CD4-positive, alpha-beta T cell (primary cell): ENCODE measurements at regions not wholly inside any gene's neighbourhood (a gene's known extent, or its start where the extent isn't known, plus 50 kb on each side); places are given as distances from the start of the nearest gene placed in this dataset.
"Not testable (repeated sequence)": the region's sequence is repeated elsewhere in the genome, so short reads cannot be mapped to it uniquely, and the experiment has no call there.

Experiments used
- ATAC-seq: fragments of 200-7000 bp; cut with Tn5 transposase; one replicate; pipeline ENCODE4 v1.10.0; 2022; ENCODE audit warnings: mild to moderate bottlenecking; ENCODE audit not compliant: poor library complexity
- CTCF ChIA-PET: fragments of 350-600 bp; sonication (Branson Sonifier 250); formaldehyde crosslinking; loops from one replicate; lab custom pipeline; 2021; ENCODE audit warnings: antibody characterized with exemption, inconsistent platforms; lab: Charles Lee
- POLR2A ChIA-PET: fragments of 350-600 bp; sonication (Branson Sonifier 250); formaldehyde crosslinking; loops from one replicate; lab custom pipeline; 2021; ENCODE audit warnings: antibody characterized with exemption, inconsistent platforms; lab: Charles Lee
- DNase-seq, 14 experiments: peaks; one replicate each; pipeline ENCODE4 v3.0.0-alpha.2; 2013 to 2020; ENCODE audit warnings: mixed read lengths in 2 of 14
- H3K27ac ChIP-seq, 2 donors: one replicate each; pipeline versions ENCODE4 v1.5.1 to v1.7.0; 2013; ENCODE audit warnings: low read length in 2 of 2, low read depth in 1 of 2, mild to moderate bottlenecking in 1 of 2
- H3K27me3 ChIP-seq, 2 experiments: 1 replicate in 1 of 2; 2 replicates in 1 of 2; pipeline versions ENCODE4 v1.6.1 to v1.7.0; 2013; ENCODE audit warnings: low read length in 2 of 2, control low read depth in 1 of 2, mild to moderate bottlenecking in 1 of 2, moderate library complexity in 1 of 2; ENCODE audit not compliant: insufficient read depth in 2 of 2, control insufficient read depth in 1 of 2
- H3K36me3 ChIP-seq: one replicate; pipeline ENCODE4 v1.6.1; 2013; ENCODE audit warnings: low read length, control low read depth; ENCODE audit not compliant: insufficient read depth
- H3K4me1 ChIP-seq: one replicate; pipeline ENCODE4 v1.6.1; 2013; ENCODE audit warnings: low read length, control low read depth; ENCODE audit not compliant: insufficient read depth
- H3K4me3 ChIP-seq: one replicate; pipeline ENCODE4 v1.5.1; 2013; ENCODE audit warnings: mild to moderate bottlenecking, low read length, moderate library complexity
- H3K9me3 ChIP-seq, 2 experiments: 1 replicate in 1 of 2; 2 replicates in 1 of 2; pipeline versions ENCODE4 v1.6.1 to v1.7.0; 2013; ENCODE audit warnings: low read length in 2 of 2, mild to moderate bottlenecking in 2 of 2, control low read depth in 1 of 2, moderate library complexity in 1 of 2; ENCODE audit not compliant: control insufficient read depth in 1 of 2, insufficient read depth in 1 of 2
- H3K27ac Mint-ChIP-seq: one replicate; pipeline ENCODE4 v1.8.0; 2020; ENCODE audit warnings: mixed read lengths
- H3K27me3 Mint-ChIP-seq: one replicate; pipeline ENCODE4 v1.8.0; 2021; ENCODE audit warnings: mixed read lengths
- H3K36me3 Mint-ChIP-seq: one replicate; pipeline ENCODE4 v1.8.0; 2021; ENCODE audit warnings: low read depth, mixed read lengths
- H3K4me1 Mint-ChIP-seq: one replicate; pipeline ENCODE4 v1.8.0; 2021; ENCODE audit warnings: low read depth, mixed read lengths
- H3K4me3 Mint-ChIP-seq: one replicate; pipeline ENCODE4 v1.8.0; 2020; ENCODE audit warnings: mild to moderate bottlenecking, mixed read lengths
- H3K9me3 Mint-ChIP-seq: one replicate; pipeline ENCODE4 v1.8.0; 2020; ENCODE audit warnings: mixed read lengths
- intact Hi-C, 2 experiments: fragments of 100-400 bp; cut with DNase I in 1 of 2; cut with micrococcal nuclease in 1 of 2; formaldehyde crosslinking; loops; one replicate each; pipeline versions ENCODE4 v1.15.1 to v1.9.0; 2023 to 2025; cut with DNase I, micrococcal nuclease
- TF ChIP-seq, protein P1 (sequence below): fragments of 200-600 bp; IDR thresholded peaks from one replicate; pipeline ENCODE4 v1.8.0; 2022; ENCODE audit warnings: antibody characterized with exemption, mild to moderate bottlenecking

- TF ChIP-seq, protein P1, sequence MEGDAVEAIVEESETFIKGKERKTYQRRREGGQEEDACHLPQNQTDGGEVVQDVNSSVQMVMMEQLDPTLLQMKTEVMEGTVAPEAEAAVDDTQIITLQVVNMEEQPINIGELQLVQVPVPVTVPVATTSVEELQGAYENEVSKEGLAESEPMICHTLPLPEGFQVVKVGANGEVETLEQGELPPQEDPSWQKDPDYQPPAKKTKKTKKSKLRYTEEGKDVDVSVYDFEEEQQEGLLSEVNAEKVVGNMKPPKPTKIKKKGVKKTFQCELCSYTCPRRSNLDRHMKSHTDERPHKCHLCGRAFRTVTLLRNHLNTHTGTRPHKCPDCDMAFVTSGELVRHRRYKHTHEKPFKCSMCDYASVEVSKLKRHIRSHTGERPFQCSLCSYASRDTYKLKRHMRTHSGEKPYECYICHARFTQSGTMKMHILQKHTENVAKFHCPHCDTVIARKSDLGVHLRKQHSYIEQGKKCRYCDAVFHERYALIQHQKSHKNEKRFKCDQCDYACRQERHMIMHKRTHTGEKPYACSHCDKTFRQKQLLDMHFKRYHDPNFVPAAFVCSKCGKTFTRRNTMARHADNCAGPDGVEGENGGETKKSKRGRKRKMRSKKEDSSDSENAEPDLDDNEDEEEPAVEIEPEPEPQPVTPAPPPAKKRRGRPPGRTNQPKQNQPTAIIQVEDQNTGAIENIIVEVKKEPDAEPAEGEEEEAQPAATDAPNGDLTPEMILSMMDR, result no peak
- ATAC-seq, result no peak
- no peaks in the 10 kb centered on the region for H3K36me3 Mint-ChIP-seq
Measured at GRCh38 chr10:109769966-109770365, 153.3 kb downstream of the XPNPEP1 start.

DNA sequence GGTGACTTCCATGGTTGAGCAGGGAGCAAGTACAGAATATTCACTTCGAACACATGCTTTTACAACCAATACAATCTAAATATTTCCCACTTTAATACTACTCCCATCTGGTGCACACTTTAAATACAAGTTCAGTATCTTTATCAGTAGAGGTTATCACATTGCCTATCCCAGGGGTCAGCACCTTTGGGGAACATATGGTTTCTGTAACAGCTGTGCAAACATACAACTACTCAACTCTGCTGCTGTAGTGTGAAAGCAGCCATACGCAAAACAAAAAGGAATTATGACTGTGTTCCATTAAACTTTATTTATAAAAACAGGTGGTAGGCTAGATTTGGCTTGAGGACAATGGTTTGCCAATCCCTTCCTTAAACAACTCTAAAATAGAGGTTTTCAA is 157.5 kb downstream of the XPNPEP1 start:
- DNase-seq (no peak), ATAC-seq (no peak)
- Mint-ChIP-seq H3K4me3 (no peak overlapping the region), H3K9me3 (no peaks in the 10 kb centered on the region), H3K4me1 (no peaks in the 10 kb centered on the region), H3K36me3 (no peaks in the 10 kb centered on the region), H3K27me3 (peaks cover 4% of the 10 kb centered on the region), H3K27ac (no peak overlapping the region)
- POLR2A ChIA-PET, result no interaction called here
- CTCF ChIA-PET, result no interaction called here
- Histone ChIP-seq H3K27ac (no peak overlapping the region), H3K9me3 (no peaks in the 10 kb centered on the region), H3K4me3 (no peak overlapping the region), H3K36me3 (no peaks in the 10 kb centered on the region), H3K4me1 (no peaks in the 10 kb centered on the region), H3K27me3 (no peaks in the 10 kb centered on the region)
- intact Hi-C loops, result no loop called here
- TF ChIP-seq, protein P1, result no peak

More at GRCh38 chr10:109769966-109770365, 153.3 kb downstream of the XPNPEP1 start:
- no peak overlapping the region for H3K27ac ChIP-seq
- no peaks in the 10 kb centered on the region for H3K36me3 ChIP-seq
- H3K4me3 Mint-ChIP-seq, result no peak overlapping the region
- H3K4me1 Mint-ChIP-seq, result no peaks in the 10 kb centered on the region
- no peak for DNase-seq
- H3K27ac Mint-ChIP-seq, result no peak overlapping the region
- no peaks in the 10 kb centered on the region for H3K9me3 ChIP-seq
- peaks cover under 1% of the 10 kb centered on the region for H3K27me3 Mint-ChIP-seq
- H3K4me3 ChIP-seq, result no peak overlapping the region
- no peaks in the 10 kb centered on the region for H3K9me3 Mint-ChIP-seq
- peaks cover 0 to 3% of the 10 kb centered on the region in 2 experiments for H3K27me3 ChIP-seq
- H3K4me1 ChIP-seq, result no peaks in the 10 kb centered on the region
- ChIA-PET POLR2A (no interaction called here), CTCF (no interaction called here)
- intact Hi-C loops, result no loop called here

GRCh38 chr10:109762555-109762954 is 160.8 kb downstream of the XPNPEP1 start:
- CTCF ChIA-PET, result no interaction called here
- Mint-ChIP-seq H3K27me3 (peaks cover 11% of the 10 kb centered on the region), H3K27ac (no peak overlapping the region), H3K9me3 (no peaks in the 10 kb centered on the region), H3K4me3 (no peak overlapping the region), H3K36me3 (no peaks in the 10 kb centered on the region), H3K4me1 (no peaks in the 10 kb centered on the region)
- Histone ChIP-seq H3K9me3 (no peaks in the 10 kb centered on the region), H3K27ac (no peak overlapping the region), H3K4me1 (no peaks in the 10 kb centered on the region), H3K27me3 (no peaks in the 10 kb centered on the region), H3K4me3 (no peak overlapping the region), H3K36me3 (no peaks in the 10 kb centered on the region)
- TF ChIP-seq, protein P1, result no peak
- DNase-seq, result no peak
- ATAC-seq, result no peak
- POLR2A ChIA-PET, result no interaction called here
- intact Hi-C loops, result no loop called here

- H3K9me3 ChIP-seq, H3K27ac ChIP-seq, H3K36me3 ChIP-seq, POLR2A ChIA-PET, H3K27me3 ChIP-seq, H3K4me3 Mint-ChIP-seq, H3K36me3 Mint-ChIP-seq, H3K4me1 ChIP-seq, CTCF ChIA-PET, intact Hi-C loops, ATAC-seq, H3K27ac Mint-ChIP-seq, H3K9me3 Mint-ChIP-seq, H3K4me3 ChIP-seq, H3K4me1 Mint-ChIP-seq, DNase-seq: not testable (repeated sequence)
- H3K27me3 Mint-ChIP-seq, result peaks cover 28% of the 10 kb centered on the region
Measured at GRCh38 chr10:109757670-109758069, 165.6 kb downstream of the XPNPEP1 start.
